ENCODE measurements at regions not wholly inside any gene's neighbourhood (a gene's known extent, or its start where the extent isn't known, plus 50 kb on each side); places are given as distances from the start of the nearest gene placed in this dataset.

DNA sequence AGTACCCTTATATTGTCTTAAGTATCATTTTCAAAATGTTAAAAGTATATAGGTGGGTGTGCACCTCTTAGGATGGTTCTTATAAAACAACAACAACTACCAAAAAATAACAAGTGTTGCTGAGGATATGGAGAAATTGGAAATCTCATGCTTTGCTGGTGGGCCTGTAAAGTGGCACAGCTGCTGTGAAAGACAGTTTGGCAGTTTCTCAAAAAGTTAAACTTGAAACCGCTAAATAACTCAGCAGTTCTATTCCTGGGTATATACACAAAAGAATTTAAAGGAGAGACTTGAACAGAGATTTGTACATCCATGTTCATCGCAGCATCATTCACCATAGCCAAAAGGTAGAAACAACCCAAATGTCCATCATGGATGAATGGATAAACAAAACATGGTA, 65.5 kb downstream of the HAND2 start:
- TF ChIP-seq CTCF (conservative IDR thresholded peaks at IDR 0.05; ENCODE audit: low read length) (no peak), EZH2phosphoT487 (IDR thresholded peaks at IDR 0.05; ENCODE audit: borderline replicate concordance, low read depth, low read length) (no peak)

Measured in OCI-LY7 (cell line).